ENCODE measurements at regions not wholly inside any gene's neighbourhood (a gene's known extent, or its start where the extent isn't known, plus 50 kb on each side); places are given as distances from the start of the nearest gene placed in this dataset.

DNA sequence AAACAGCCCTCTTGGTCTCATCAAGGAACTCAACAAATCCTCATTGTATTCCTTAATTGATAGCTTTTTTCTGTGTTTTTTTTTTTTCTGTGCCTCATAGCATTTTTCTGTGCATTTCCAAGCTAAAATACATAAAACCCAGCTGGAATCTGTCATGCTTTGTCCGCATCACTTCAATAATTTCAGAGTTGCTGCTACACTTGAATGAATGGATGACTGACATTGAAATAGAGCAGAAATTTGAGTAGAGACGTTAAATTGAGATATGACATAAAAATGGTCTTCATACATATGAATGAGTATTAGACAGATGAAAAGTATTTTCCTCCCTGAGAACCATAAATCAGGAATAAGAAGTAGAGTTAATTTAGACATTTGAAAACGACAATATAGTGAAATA lies 593.2 kb downstream of the TMA16 start:
- TF ChIP-seq CTCF (IDR thresholded peaks at IDR 0.05) = no peak
- no peak for TF ChIP-seq ZFX (IDR thresholded peaks at IDR 0.05; ENCODE audit: borderline replicate concordance)

All from 22Rv1 (cell line).